PC-9 (cell line): ENCODE measurements at regions not wholly inside any gene's neighbourhood (a gene's known extent, or its start where the extent isn't known, plus 50 kb on each side); places are given as distances from the start of the nearest gene placed in this dataset.

ENCODE experiments used
- CTCF ChIP-seq: fragments of 200-600 bp; sonication (generic); conservative IDR thresholded peaks from 2 replicates; pipeline ENCODE4 v1.6.1; 2017; ENCODE audit warnings: mixed run types, antibody characterized with exemption, mild to moderate bottlenecking, moderate library complexity
- EZH2 ChIP-seq: fragments of 200-600 bp; sonication (generic); IDR thresholded peaks from 2 replicates; pipeline ENCODE4 v1.8.0; 2017; ENCODE audit warnings: antibody characterized with exemption, low read depth

DNA sequence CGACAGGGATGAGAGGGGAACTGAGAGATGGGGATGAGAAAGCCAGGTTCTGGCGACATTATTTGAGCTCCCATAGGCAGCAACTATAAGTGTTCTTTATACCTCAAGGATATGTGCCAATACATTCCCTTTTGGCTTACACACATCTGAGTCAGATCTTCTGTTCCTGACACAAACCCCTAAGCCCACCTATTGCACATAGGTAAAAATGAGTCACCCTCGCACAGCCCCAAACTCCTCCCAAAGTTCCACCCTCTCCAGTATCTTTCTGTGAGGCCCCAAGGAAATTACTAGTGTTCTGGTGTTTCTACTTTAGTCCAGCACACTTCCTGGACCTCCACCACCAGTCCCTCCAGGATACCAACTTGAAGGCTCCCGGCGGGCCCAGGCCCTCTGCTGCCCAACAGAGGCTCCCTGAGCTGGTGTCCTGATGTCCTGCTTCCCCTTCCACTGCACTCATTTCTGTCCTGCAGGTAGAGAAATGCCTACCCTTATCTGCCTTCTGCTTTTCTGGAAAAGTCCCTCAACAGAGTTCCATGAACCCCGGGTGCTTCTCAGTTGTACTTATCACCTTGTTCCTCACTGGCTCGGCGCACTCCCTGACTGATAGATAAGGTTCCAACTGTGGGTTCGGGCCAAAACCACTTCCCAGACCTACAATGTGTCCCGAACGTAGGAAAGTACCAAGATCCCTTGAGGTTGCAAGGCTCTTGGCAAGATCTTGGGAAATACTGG is 125.5 kb downstream of the EN1 start:
- TF ChIP-seq CTCF (no peak), EZH2 (no peak)
